ENCODE measurements at regions not wholly inside any gene's neighbourhood (a gene's known extent, or its start where the extent isn't known, plus 50 kb on each side); places are given as distances from the start of the nearest gene placed in this dataset.
"Not testable (repeated sequence)": the region's sequence is repeated elsewhere in the genome, so short reads cannot be mapped to it uniquely, and the experiment has no call there.

- peak; percentile 30 for DNase-seq
- in situ Hi-C loops (cut with MboI; ENCODE audit: low pct_unique_long_range_greater_than_20kb, low sequenced_read_pairs), result no loop called here
Measured at GRCh38 chrX:27404366-27404765, 58.8 kb downstream of the PPP4R3C start.

- in situ Hi-C loops (cut with MboI; ENCODE audit: low pct_unique_long_range_greater_than_20kb, low sequenced_read_pairs), result no loop called here
- DNase-seq, result no peak
Measured at GRCh38 chrX:27399146-27399456, 64.0 kb downstream of the PPP4R3C start.

- in situ Hi-C loops (cut with MboI; ENCODE audit: low pct_unique_long_range_greater_than_20kb, low sequenced_read_pairs), result no loop called here
Measured at GRCh38 chrX:27391623-27392022, 71.5 kb downstream of the PPP4R3C start.

GRCh38 chrX:27381419-27381818 is 81.7 kb downstream of the PPP4R3C start:
- in situ Hi-C loops (cut with MboI; ENCODE audit: low pct_unique_long_range_greater_than_20kb, low sequenced_read_pairs), result no loop called here
- no peak for DNase-seq

More at GRCh38 chrX:27391623-27392022, 71.5 kb downstream of the PPP4R3C start:
- no peak for DNase-seq

- DNase-seq, result no peak
- in situ Hi-C loops (cut with MboI; ENCODE audit: low pct_unique_long_range_greater_than_20kb, low sequenced_read_pairs), result no loop called here
Measured at GRCh38 chrX:27380163-27380845, 82.8 kb downstream of the PPP4R3C start.

- in situ Hi-C loops (cut with MboI; ENCODE audit: low pct_unique_long_range_greater_than_20kb, low sequenced_read_pairs), result no loop called here
- no peak for DNase-seq
Measured at GRCh38 chrX:27354021-27354420, 109.1 kb downstream of the PPP4R3C start.

GRCh38 chrX:27350476-27350875 is 112.7 kb downstream of the PPP4R3C start:
- in situ Hi-C loops (cut with MboI; ENCODE audit: low pct_unique_long_range_greater_than_20kb, low sequenced_read_pairs), result no loop called here
- no peak for DNase-seq

GRCh38 chrX:27336466-27337091 is 126.6 kb downstream of the PPP4R3C start:
- in situ Hi-C loops (cut with MboI; ENCODE audit: low pct_unique_long_range_greater_than_20kb, low sequenced_read_pairs), result no loop called here

GRCh38 chrX:27321632-27322031 is 141.5 kb downstream of the PPP4R3C start:
- no peak for DNase-seq
- in situ Hi-C loops (cut with MboI; ENCODE audit: low pct_unique_long_range_greater_than_20kb, low sequenced_read_pairs), result no loop called here

More at GRCh38 chrX:27336466-27337091, 126.6 kb downstream of the PPP4R3C start:
- DNase-seq, result peak; percentile 64

- no peak for DNase-seq
- in situ Hi-C loops (cut with MboI; ENCODE audit: low pct_unique_long_range_greater_than_20kb, low sequenced_read_pairs), result no loop called here
Measured at GRCh38 chrX:27309406-27309805, 153.7 kb downstream of the PPP4R3C start.

GRCh38 chrX:27307546-27307945 is 155.6 kb downstream of the PPP4R3C start:
- in situ Hi-C loops (cut with MboI; ENCODE audit: low pct_unique_long_range_greater_than_20kb, low sequenced_read_pairs), result no loop called here
- DNase-seq, result no peak

- DNase-seq; in situ Hi-C loops (cut with MboI; ENCODE audit: low pct_unique_long_range_greater_than_20kb, low sequenced_read_pairs): not testable (repeated sequence)
Measured at GRCh38 chrX:27292552-27292951, 170.6 kb downstream of the PPP4R3C start.

- in situ Hi-C loops (cut with MboI; ENCODE audit: low pct_unique_long_range_greater_than_20kb, low sequenced_read_pairs), result no loop called here
- DNase-seq, result no peak
Measured at GRCh38 chrX:27276751-27277150, 186.4 kb downstream of the PPP4R3C start.

GRCh38 chrX:27254656-27255055 is 208.5 kb downstream of the PPP4R3C start:
- DNase-seq, result no peak
- in situ Hi-C loops (cut with MboI; ENCODE audit: low pct_unique_long_range_greater_than_20kb, low sequenced_read_pairs), result no loop called here

- in situ Hi-C loops (cut with MboI; ENCODE audit: low pct_unique_long_range_greater_than_20kb, low sequenced_read_pairs), result no loop called here
- DNase-seq, result no peak
Measured at GRCh38 chrX:27251369-27251768, 211.8 kb downstream of the PPP4R3C start.

- in situ Hi-C loops (cut with MboI; ENCODE audit: low pct_unique_long_range_greater_than_20kb, low sequenced_read_pairs), result no loop called here
- DNase-seq, result no peak
Measured at GRCh38 chrX:27242581-27242980, 220.6 kb downstream of the PPP4R3C start.

GRCh38 chrX:27241981-27242380 is 221.2 kb downstream of the PPP4R3C start:
- no peak for DNase-seq
- in situ Hi-C loops (cut with MboI; ENCODE audit: low pct_unique_long_range_greater_than_20kb, low sequenced_read_pairs), result no loop called here

- DNase-seq; in situ Hi-C loops (cut with MboI; ENCODE audit: low pct_unique_long_range_greater_than_20kb, low sequenced_read_pairs): not testable (repeated sequence)
Measured at GRCh38 chrX:27240042-27240441, 223.1 kb downstream of the PPP4R3C start.

GRCh38 chrX:27236681-27237080 is 226.5 kb downstream of the PPP4R3C start:
- no peak for DNase-seq
- in situ Hi-C loops (cut with MboI; ENCODE audit: low pct_unique_long_range_greater_than_20kb, low sequenced_read_pairs), result no loop called here

GRCh38 chrX:27229721-27230120 is 233.4 kb downstream of the PPP4R3C start:
- in situ Hi-C loops (cut with MboI; ENCODE audit: low pct_unique_long_range_greater_than_20kb, low sequenced_read_pairs), result no loop called here
- DNase-seq, result no peak

GRCh38 chrX:27222661-27223060 is 240.5 kb downstream of the PPP4R3C start:
- DNase-seq, result no peak
- in situ Hi-C loops (cut with MboI; ENCODE audit: low pct_unique_long_range_greater_than_20kb, low sequenced_read_pairs), result no loop called here

All from KBM-7 (cell line).